Peyer's patch (tissue), 4 donors: ENCODE measurements at regions not wholly inside any gene's neighbourhood (a gene's known extent, or its start where the extent isn't known, plus 50 kb on each side); places are given as distances from the start of the nearest gene placed in this dataset.

Experiments used
- DNase-seq, 3 donors: peaks; one replicate each; pipeline ENCODE4 v3.0.0-alpha.2; 2017 to 2019
- H3K27ac ChIP-seq, 4 donors: fragments of 200-600 bp; sonication (generic); one replicate each; pipeline ENCODE4 v1.5.1; 2016 to 2019
- H3K27me3 ChIP-seq, 2 donors: fragments of 200-600 bp; sonication (generic); one replicate each; pipeline ENCODE4 v1.5.1; 2019
- H3K36me3 ChIP-seq, 3 donors: fragments of 200-600 bp; sonication (generic); one replicate each; pipeline ENCODE4 v1.5.1; 2016 to 2019
- H3K4me1 ChIP-seq, 4 donors: fragments of 200-600 bp; sonication (generic); one replicate each; pipeline ENCODE4 v1.5.1; 2016 to 2019
- H3K4me3 ChIP-seq, 4 donors: fragments of 200-600 bp; sonication (generic); 1 replicate in 3 of 4; 2 replicates in 1 of 4; pipeline ENCODE4 v1.5.1; 2016 to 2019; ENCODE audit warnings: mild to moderate bottlenecking in 1 of 4
- H3K9me3 ChIP-seq, 4 donors: fragments of 200-600 bp; sonication (generic); one replicate each; pipeline ENCODE4 v1.5.1; 2016 to 2019; ENCODE audit warnings: mild to moderate bottlenecking in 1 of 4
- POLR2A ChIP-seq, 2 donors: fragments of 450-650 bp; IDR thresholded peaks; one replicate each; pipeline ENCODE4 v1.5.1; 2017; ENCODE audit warnings: antibody characterized with exemption in 2 of 2, mild to moderate bottlenecking in 2 of 2, moderate library complexity in 2 of 2
- TF ChIP-seq, protein P1 (sequence below), 6 experiments: fragments of 450-650 bp in 4 of 6; fragments of 200-600 bp in 2 of 6; sonication (generic) in 1 of 6; IDR thresholded peaks; one replicate each; pipeline ENCODE4 v1.5.1; 2017 to 2019; ENCODE audit warnings: antibody characterized with exemption in 6 of 6, mild to moderate bottlenecking in 3 of 6, moderate library complexity in 1 of 6

DNA sequence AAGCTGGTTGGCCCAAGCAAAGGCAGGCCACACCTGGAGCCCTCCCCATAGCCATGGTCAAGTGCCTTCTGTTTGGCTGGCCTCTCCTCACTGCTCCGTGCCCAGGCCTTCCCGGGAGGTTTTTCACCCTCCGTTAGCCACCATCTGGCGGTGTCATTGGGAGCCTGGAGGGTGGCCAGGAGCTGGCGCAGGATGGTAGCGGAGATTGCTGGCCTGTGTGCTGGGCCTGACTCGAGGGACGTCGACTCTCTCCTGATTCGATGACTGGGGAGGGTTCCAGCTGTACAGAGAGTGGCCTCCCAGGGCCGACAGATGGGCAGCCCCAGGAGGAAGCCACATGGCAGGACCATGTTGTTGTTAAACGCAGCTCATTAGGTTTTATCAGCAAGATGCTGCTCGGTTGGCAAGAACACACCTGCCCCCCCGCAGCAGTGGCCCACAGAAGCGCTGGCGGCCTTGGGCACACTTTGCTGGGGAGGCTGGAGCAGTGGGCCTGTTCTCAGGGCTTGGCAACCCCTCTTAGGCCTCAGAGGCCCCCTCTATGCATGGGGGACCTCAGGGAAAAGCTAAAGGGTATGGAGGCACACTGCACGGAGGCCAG lies 64.0 kb upstream of the CACUL1 start:
- TF ChIP-seq POLR2A (IDR thresholded peaks at IDR 0.05) = no peak
- TF ChIP-seq, protein P1, sequence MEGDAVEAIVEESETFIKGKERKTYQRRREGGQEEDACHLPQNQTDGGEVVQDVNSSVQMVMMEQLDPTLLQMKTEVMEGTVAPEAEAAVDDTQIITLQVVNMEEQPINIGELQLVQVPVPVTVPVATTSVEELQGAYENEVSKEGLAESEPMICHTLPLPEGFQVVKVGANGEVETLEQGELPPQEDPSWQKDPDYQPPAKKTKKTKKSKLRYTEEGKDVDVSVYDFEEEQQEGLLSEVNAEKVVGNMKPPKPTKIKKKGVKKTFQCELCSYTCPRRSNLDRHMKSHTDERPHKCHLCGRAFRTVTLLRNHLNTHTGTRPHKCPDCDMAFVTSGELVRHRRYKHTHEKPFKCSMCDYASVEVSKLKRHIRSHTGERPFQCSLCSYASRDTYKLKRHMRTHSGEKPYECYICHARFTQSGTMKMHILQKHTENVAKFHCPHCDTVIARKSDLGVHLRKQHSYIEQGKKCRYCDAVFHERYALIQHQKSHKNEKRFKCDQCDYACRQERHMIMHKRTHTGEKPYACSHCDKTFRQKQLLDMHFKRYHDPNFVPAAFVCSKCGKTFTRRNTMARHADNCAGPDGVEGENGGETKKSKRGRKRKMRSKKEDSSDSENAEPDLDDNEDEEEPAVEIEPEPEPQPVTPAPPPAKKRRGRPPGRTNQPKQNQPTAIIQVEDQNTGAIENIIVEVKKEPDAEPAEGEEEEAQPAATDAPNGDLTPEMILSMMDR (IDR thresholded peaks at IDR 0.05) = no peak
- H3K36me3 ChIP-seq = no peaks in the 10 kb centered on the region
- H3K4me1 ChIP-seq = no peaks in the 10 kb centered on the region
- DNase-seq = peak in 1 of 3 donors; percentile 23
- H3K27ac ChIP-seq = no peak overlapping the region
- H3K4me3 ChIP-seq = no peak overlapping the region
- H3K9me3 ChIP-seq = no peaks in the 10 kb centered on the region
- no peaks in the 10 kb centered on the region for H3K27me3 ChIP-seq

DNA sequence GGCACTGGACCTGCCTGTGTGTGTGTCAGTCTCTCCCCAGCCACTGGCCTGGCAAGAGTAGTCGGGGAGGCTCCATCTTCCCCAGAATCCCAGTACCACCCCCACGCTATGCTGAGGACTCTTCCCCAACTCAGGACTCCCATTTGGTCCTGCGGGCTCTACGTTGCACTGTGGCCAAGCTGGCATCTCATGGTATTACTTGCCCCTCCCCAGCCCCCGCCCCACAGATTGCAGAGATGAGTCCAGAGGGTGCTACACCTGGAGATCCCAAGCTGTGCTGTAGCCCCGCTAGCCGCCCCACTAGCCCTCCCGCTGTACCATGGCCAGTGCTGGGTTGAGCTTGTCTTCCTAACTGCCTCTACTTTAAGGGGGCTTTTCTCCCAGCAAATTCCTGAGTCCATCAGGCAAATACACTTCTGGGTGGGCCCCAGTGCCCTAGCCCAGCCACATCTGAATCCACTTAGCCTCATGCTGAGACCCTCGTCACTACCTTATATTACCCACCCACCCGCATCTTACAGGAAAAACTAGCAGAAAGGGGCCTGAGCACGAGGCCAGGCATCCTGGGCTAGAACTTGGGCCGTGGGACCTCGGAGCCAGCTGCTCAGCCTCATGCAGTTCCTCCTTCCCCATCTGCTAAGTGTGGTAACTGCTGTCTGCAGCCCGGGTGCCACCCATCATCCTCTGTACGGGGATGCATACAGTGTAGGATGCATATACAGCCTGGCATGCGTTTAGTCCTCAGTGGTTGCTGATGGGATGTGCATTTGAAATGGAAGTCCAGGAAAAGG lies 65.8 kb upstream of the CACUL1 start:
- Histone ChIP-seq H3K27ac (no peak overlapping the region), H3K9me3 (no peaks in the 10 kb centered on the region), H3K27me3 (no peaks in the 10 kb centered on the region), H3K4me1 (no peaks in the 10 kb centered on the region), H3K4me3 (no peak overlapping the region), H3K36me3 (no peaks in the 10 kb centered on the region)
- DNase-seq = peak in 1 of 3 donors; percentile 31
- no peak for TF ChIP-seq POLR2A (IDR thresholded peaks at IDR 0.05)
- TF ChIP-seq, protein P1 (IDR thresholded peaks at IDR 0.05) = no peak

DNA sequence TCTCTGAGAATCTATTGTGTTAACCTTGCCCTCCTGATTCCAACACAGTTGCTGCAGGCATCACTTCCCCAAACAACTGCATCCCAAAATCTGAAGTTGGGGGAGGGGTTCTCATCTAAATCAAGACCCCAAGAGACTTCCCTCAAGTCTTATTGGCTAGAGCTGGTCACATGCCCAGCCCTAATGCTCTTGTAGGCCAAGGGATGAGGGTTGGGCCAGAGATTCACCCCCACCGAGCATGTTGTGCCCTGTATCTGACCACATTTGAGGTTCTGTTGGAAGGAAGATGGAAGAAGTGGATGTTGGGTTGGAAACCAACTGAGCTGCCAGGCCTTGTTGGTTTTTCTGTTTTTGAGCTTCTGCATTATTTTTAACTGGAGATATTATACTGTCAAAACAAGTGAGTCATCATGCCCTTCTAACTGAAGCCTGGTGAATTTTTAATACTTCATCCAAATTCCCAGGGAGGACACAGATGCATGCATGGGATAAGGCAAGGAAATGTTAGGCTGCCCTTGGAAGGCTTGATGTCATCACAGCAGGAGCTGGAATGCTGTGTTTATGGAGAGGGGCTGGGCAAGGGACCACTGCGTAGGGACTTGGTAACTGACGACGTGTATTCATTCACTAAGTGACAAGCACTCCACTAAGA lies 68.6 kb upstream of the CACUL1 start:
- H3K27me3 ChIP-seq = no peaks in the 10 kb centered on the region
- H3K4me1 ChIP-seq = no peaks in the 10 kb centered on the region
- DNase-seq = no peak
- TF ChIP-seq, protein P1 (IDR thresholded peaks at IDR 0.05) = no peak
- no peak for TF ChIP-seq POLR2A (IDR thresholded peaks at IDR 0.05)
- no peaks in the 10 kb centered on the region for H3K9me3 ChIP-seq
- no peak overlapping the region for H3K27ac ChIP-seq
- H3K4me3 ChIP-seq = no peak overlapping the region
- H3K36me3 ChIP-seq = no peaks in the 10 kb centered on the region

DNA sequence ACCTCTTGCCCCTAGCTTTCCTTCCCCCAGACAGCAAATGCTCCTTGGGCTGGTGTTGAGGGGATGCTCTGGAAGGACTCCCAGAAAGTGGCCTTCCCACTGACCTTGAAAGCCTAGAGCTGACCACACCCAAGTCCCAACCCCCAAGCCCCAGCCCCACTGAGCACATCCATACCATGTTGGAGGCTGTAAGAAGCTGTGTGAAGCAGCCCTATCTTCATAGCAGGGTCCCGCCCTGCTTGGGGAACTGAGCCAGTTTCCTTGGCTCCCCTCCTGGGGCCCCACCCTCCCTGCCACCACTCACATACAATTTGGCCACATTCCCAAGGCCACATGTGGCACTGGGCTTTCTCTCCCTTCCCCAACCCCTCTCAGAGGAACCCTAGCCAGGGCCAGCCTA lies 72.3 kb upstream of the CACUL1 start:
- TF ChIP-seq, protein P1 (IDR thresholded peaks at IDR 0.05) = no peak
- TF ChIP-seq POLR2A (IDR thresholded peaks at IDR 0.05) = no peak
- DNase-seq = no peak
- H3K27me3 ChIP-seq = no peaks in the 10 kb centered on the region
- H3K36me3 ChIP-seq = no peaks in the 10 kb centered on the region
- H3K4me3 ChIP-seq = no peak overlapping the region
- no peaks in the 10 kb centered on the region for H3K4me1 ChIP-seq
- no peaks in the 10 kb centered on the region for H3K9me3 ChIP-seq
- H3K27ac ChIP-seq = no peak overlapping the region

DNA sequence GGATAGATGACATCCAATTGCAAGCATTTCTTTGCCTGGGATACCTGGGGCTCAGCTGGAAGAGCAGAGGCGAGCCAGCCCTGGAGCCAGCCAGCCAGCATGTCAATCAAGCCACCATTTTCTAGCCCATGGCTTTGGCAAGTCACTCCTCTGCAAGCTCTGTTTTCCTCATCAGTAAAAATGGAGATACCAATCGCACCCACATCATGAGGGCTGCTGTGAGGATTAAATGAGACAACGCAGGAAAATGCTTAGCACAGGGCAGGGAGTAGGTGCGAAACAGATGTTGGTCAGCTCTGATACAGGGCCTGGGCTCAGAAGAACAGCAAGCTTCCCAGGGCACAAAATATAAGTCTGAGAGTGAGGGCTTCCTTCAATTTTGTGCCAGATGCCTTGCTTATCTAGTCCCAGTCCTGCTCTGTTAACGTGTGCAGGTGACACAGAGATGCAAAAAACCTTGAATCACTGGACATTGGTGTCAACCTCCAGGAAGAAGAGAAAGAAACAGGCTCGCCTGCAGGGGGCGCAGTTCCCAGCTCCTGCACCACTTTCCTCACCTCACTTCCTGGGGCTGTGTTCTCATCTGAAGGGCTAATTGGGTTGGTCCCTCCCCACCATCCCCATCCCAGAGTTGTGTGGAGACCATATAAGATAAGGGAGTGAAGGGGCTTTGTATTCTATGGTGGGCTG lies 72.8 kb upstream of the CACUL1 start:
- no peaks in the 10 kb centered on the region for H3K36me3 ChIP-seq
- TF ChIP-seq, protein P1 (IDR thresholded peaks at IDR 0.05) = no peak
- no peak for TF ChIP-seq POLR2A (IDR thresholded peaks at IDR 0.05)
- DNase-seq = no peak

More for the DNA sequence above, 72.8 kb upstream of the CACUL1 start:
- Histone ChIP-seq H3K4me3 (no peak overlapping the region), H3K27ac (no peak overlapping the region), H3K4me1 (no peaks in the 10 kb centered on the region), H3K9me3 (no peaks in the 10 kb centered on the region), H3K27me3 (no peaks in the 10 kb centered on the region)
